UCSD-AML1 (cell line): ENCODE measurements at regions not wholly inside any gene's neighbourhood (a gene's known extent, or its start where the extent isn't known, plus 50 kb on each side); places are given as distances from the start of the nearest gene placed in this dataset.

ENCODE experiments used
- DNase-seq: peaks from one replicate; lab custom pipeline; 2025; ENCODE audit not compliant: unreplicated experiment; lab: John Stamatoyannopoulos, UW

GRCh38 chr5:12794476-12795332, 890.5 kb upstream of the CTNND2 start:
- DNase-seq, result no peak

GRCh38 chr5:12793373-12793772, 889.1 kb upstream of the CTNND2 start:
- no peak for DNase-seq

- no peak for DNase-seq
These were observed 876.3 kb upstream of the CTNND2 start for GRCh38 chr5:12780536-12780935.

GRCh38 chr5:12777342-12777741, 873.1 kb upstream of the CTNND2 start:
- DNase-seq, result no peak

- no peak for DNase-seq
These were observed 868.0 kb upstream of the CTNND2 start for GRCh38 chr5:12772276-12772675.

GRCh38 chr5:12759377-12759776, 855.1 kb upstream of the CTNND2 start:
- DNase-seq, result no peak

- no peak for DNase-seq
These were observed 852.8 kb upstream of the CTNND2 start for GRCh38 chr5:12757035-12757434.

- DNase-seq, result no peak
These were observed 841.3 kb upstream of the CTNND2 start for GRCh38 chr5:12745537-12745936.

- DNase-seq, result no peak
These were observed 839.3 kb upstream of the CTNND2 start for GRCh38 chr5:12743582-12743981.

- no peak for DNase-seq
These were observed 826.1 kb upstream of the CTNND2 start for GRCh38 chr5:12730354-12730753.

- DNase-seq, result no peak
These were observed 812.4 kb upstream of the CTNND2 start for GRCh38 chr5:12716664-12717063.

GRCh38 chr5:12707560-12707959, 803.3 kb upstream of the CTNND2 start:
- no peak for DNase-seq

GRCh38 chr5:12704955-12705354, 800.7 kb upstream of the CTNND2 start:
- no peak for DNase-seq

GRCh38 chr5:12703254-12703653, 799.0 kb upstream of the CTNND2 start:
- DNase-seq, result no peak

GRCh38 chr5:12695651-12696050, 791.4 kb upstream of the CTNND2 start:
- no peak for DNase-seq

GRCh38 chr5:12691330-12691729, 787.1 kb upstream of the CTNND2 start:
- DNase-seq, result no peak

GRCh38 chr5:12690361-12690760, 786.1 kb upstream of the CTNND2 start:
- no peak for DNase-seq

- no peak for DNase-seq
These were observed 779.0 kb upstream of the CTNND2 start for GRCh38 chr5:12683249-12683648.

- DNase-seq, result no peak
These were observed 775.5 kb upstream of the CTNND2 start for GRCh38 chr5:12679731-12680130.

GRCh38 chr5:12675959-12676358, 771.7 kb upstream of the CTNND2 start:
- DNase-seq, result no peak

GRCh38 chr5:12672141-12672540, 767.9 kb upstream of the CTNND2 start:
- DNase-seq, result no peak

- no peak for DNase-seq
These were observed 765.1 kb upstream of the CTNND2 start for GRCh38 chr5:12669326-12669725.

- DNase-seq, result no peak
These were observed 764.3 kb upstream of the CTNND2 start for GRCh38 chr5:12668564-12668963.
